ENCODE measurements at regions not wholly inside any gene's neighbourhood (a gene's known extent, or its start where the extent isn't known, plus 50 kb on each side); places are given as distances from the start of the nearest gene placed in this dataset.

- TF ChIP-seq POLR2AphosphoS5 (IDR thresholded peaks at IDR 0.05) (no peak), CTCF (IDR thresholded peaks at IDR 0.05) (no peak), POLR2A (IDR thresholded peaks at IDR 0.05) (no peak)
These were observed 180.5 kb upstream of the ZNF469 start for GRCh38 chr16:88202207-88202745.
